GM13976 (cell line): ENCODE measurements at regions not wholly inside any gene's neighbourhood (a gene's known extent, or its start where the extent isn't known, plus 50 kb on each side); places are given as distances from the start of the nearest gene placed in this dataset.

Experiments
- DNase-seq: peaks from one replicate; pipeline ENCODE4 v3.0.0; 2012; ENCODE audit warnings: low spot score
- CTCF ChIP-seq: IDR thresholded peaks from 2 replicates; pipeline ENCODE4 v1.5.1; 2012; ENCODE audit warnings: borderline replicate concordance, mild to moderate bottlenecking; ENCODE audit not compliant: insufficient read depth; ENCODE audit errors: extremely low read depth, missing control alignments, control extremely low read depth
- in situ Hi-C: fragments of 300-500 bp; cut with MboI; formaldehyde crosslinking; loops from one replicate; pipeline ENCODE4 v1.12.0; 2022; ENCODE audit warnings: low sequenced_read_pairs, mixed read lengths, inconsistent platforms; ENCODE audit not compliant: unreplicated experiment

GRCh38 chr12:115763376-115763775 is 514.1 kb downstream of the MED13L start:
- DNase-seq = no peak
- no peak for TF ChIP-seq CTCF
- in situ Hi-C loops = no loop called here

- in situ Hi-C loops = no loop called here
- no peak for DNase-seq
- TF ChIP-seq CTCF = no peak
These were observed 514.6 kb downstream of the MED13L start for GRCh38 chr12:115762936-115763335.

GRCh38 chr12:115761784-115762183 is 515.7 kb downstream of the MED13L start:
- in situ Hi-C loops = no loop called here
- no peak for DNase-seq
- no peak for TF ChIP-seq CTCF

- no peak for TF ChIP-seq CTCF
- DNase-seq = no peak
- in situ Hi-C loops = no loop called here
These were observed 517.3 kb downstream of the MED13L start for GRCh38 chr12:115760231-115760630.

- in situ Hi-C loops = loop anchor here (10.0 kb wide), 1 partner anchor 1094 kb away; no protein-coding TSS in a partner anchor
- no peak for TF ChIP-seq CTCF
- DNase-seq = no peak
These were observed 518.4 kb downstream of the MED13L start for GRCh38 chr12:115758877-115759620.

GRCh38 chr12:115758183-115758582 is 519.3 kb downstream of the MED13L start:
- no peak for DNase-seq
- in situ Hi-C loops = loop anchor here (10.0 kb wide), 1 partner anchor 1093 kb away; no protein-coding TSS in a partner anchor
- TF ChIP-seq CTCF = no peak
